H9 (cell line): ENCODE measurements at regions not wholly inside any gene's neighbourhood (a gene's known extent, or its start where the extent isn't known, plus 50 kb on each side); places are given as distances from the start of the nearest gene placed in this dataset.

ENCODE experiments used
- DNase-seq: peaks from one replicate; pipeline ENCODE4 v3.0.0-alpha.2; 2017
- H2AFZ ChIP-seq: one replicate; pipeline ENCODE4 v1.6.1; 2013; ENCODE audit warnings: mild to moderate bottlenecking, low read length, control low read depth, moderate library complexity
- H2AK5ac ChIP-seq: 2 replicates; pipeline ENCODE4 v1.6.1; 2013; ENCODE audit warnings: low read length, control low read depth, mixed read lengths; ENCODE audit not compliant: insufficient read length
- H2BK120ac ChIP-seq: one replicate; pipeline ENCODE4 v1.6.1; 2013; ENCODE audit warnings: low read depth, mild to moderate bottlenecking, low read length, control low read depth, inconsistent platforms; ENCODE audit not compliant: poor library complexity, severe bottlenecking
- H2BK12ac ChIP-seq: 2 replicates; pipeline ENCODE4 v1.6.1; 2013; ENCODE audit warnings: low read length, control low read depth, mixed read lengths, low read depth; ENCODE audit not compliant: insufficient read length
- H2BK15ac ChIP-seq: 2 replicates; pipeline ENCODE4 v1.6.1; 2013; ENCODE audit warnings: low read depth, low read length, control low read depth
- H2BK20ac ChIP-seq: one replicate; pipeline ENCODE4 v1.6.1; 2013; ENCODE audit warnings: low read depth, mild to moderate bottlenecking, low read length, control low read depth, inconsistent platforms; ENCODE audit not compliant: poor library complexity, severe bottlenecking
- H2BK5ac ChIP-seq: 2 replicates; pipeline ENCODE4 v1.6.1; 2013; ENCODE audit warnings: low read length, control low read depth, mixed read lengths; ENCODE audit not compliant: insufficient read length
- H3K14ac ChIP-seq: 2 replicates; pipeline ENCODE4 v1.6.1; 2013; ENCODE audit warnings: low read length, control low read depth; ENCODE audit not compliant: insufficient read depth
- H3K18ac ChIP-seq: 2 replicates; pipeline ENCODE4 v1.6.1; 2013; ENCODE audit warnings: low read depth, mild to moderate bottlenecking, mixed read lengths, low read length, control low read depth; ENCODE audit not compliant: insufficient read length
- H3K23ac ChIP-seq: 2 replicates; pipeline ENCODE4 v1.6.1; 2013; ENCODE audit warnings: low read length, control low read depth, mixed read lengths, low read depth; ENCODE audit not compliant: insufficient read length
- H3K23me2 ChIP-seq: 2 replicates; pipeline ENCODE4 v1.6.1; 2013; ENCODE audit warnings: low read depth, mild to moderate bottlenecking, mixed read lengths, low read length, control low read depth; ENCODE audit not compliant: insufficient read length, poor library complexity, severe bottlenecking
- H3K27ac ChIP-seq: 2 replicates; pipeline ENCODE4 v1.5.1; 2013; ENCODE audit warnings: low read length, control low read depth, mixed read lengths, low read depth; ENCODE audit not compliant: insufficient read length
- H3K27me3 ChIP-seq: 2 replicates; pipeline ENCODE4 v1.6.1; 2013; ENCODE audit warnings: low read length, control low read depth, inconsistent platforms; ENCODE audit not compliant: insufficient read depth
- H3K4ac ChIP-seq: 2 replicates; pipeline ENCODE4 v1.6.1; 2013; ENCODE audit warnings: low read depth, mild to moderate bottlenecking, control low read depth, inconsistent platforms, low read length, moderate library complexity
- H3K4me1 ChIP-seq: 2 replicates; pipeline ENCODE4 v1.6.1; 2013; ENCODE audit warnings: low read length, control low read depth, inconsistent platforms; ENCODE audit not compliant: insufficient read depth
- H3K4me2 ChIP-seq: 2 replicates; pipeline ENCODE4 v1.6.1; 2013; ENCODE audit warnings: low read length, control low read depth, mixed read lengths; ENCODE audit not compliant: insufficient read length, insufficient read depth
- H3K56ac ChIP-seq: 2 replicates; pipeline ENCODE4 v1.6.1; 2013; ENCODE audit warnings: low read depth, mild to moderate bottlenecking, mixed read lengths, low read length, control low read depth; ENCODE audit not compliant: insufficient read length
- H3K79me1 ChIP-seq: 2 replicates; pipeline ENCODE4 v1.6.1; 2013; ENCODE audit warnings: low read depth, mild to moderate bottlenecking, moderate library complexity, low read length, control low read depth, inconsistent platforms; ENCODE audit not compliant: insufficient read depth, poor library complexity, severe bottlenecking
- H3K79me2 ChIP-seq: 2 replicates; pipeline ENCODE4 v1.6.1; 2013; ENCODE audit warnings: low read length, control low read depth, inconsistent platforms; ENCODE audit not compliant: insufficient read depth
- H3K9ac ChIP-seq: 2 replicates; pipeline ENCODE4 v1.6.1; 2013; ENCODE audit warnings: low read length, control low read depth, mixed read lengths; ENCODE audit not compliant: insufficient read length; ENCODE audit errors: extremely low read depth
- H3K9me3 ChIP-seq: one replicate; pipeline ENCODE4 v1.6.1; 2013; ENCODE audit warnings: low read depth, low read length, inconsistent platforms; ENCODE audit not compliant: control insufficient read depth
- H3T11ph ChIP-seq: one replicate; pipeline ENCODE4 v1.6.1; 2013; ENCODE audit warnings: mild to moderate bottlenecking, low read length, control low read depth, inconsistent platforms
- H4K20me1 ChIP-seq: one replicate; pipeline ENCODE4 v1.6.1; 2013; ENCODE audit not compliant: control insufficient read depth, insufficient read length, insufficient read depth
- H4K5ac ChIP-seq: 2 replicates; pipeline ENCODE4 v1.6.1; 2013; ENCODE audit warnings: low read depth, mild to moderate bottlenecking, mixed read lengths, low read length, control low read depth; ENCODE audit not compliant: insufficient read length
- H4K8ac ChIP-seq: replicated peaks from 2 replicates; pipeline ENCODE4 v1.6.1; 2013; ENCODE audit warnings: low read length, control low read depth, mixed read lengths, low read depth; ENCODE audit not compliant: insufficient read length
- H4K91ac ChIP-seq: 2 replicates; pipeline ENCODE4 v1.6.1; 2013; ENCODE audit warnings: low read depth, mild to moderate bottlenecking, moderate library complexity, mixed read lengths, low read length, control low read depth; ENCODE audit not compliant: insufficient read length
- H3K27ac Mint-ChIP-seq, 3 experiments: 2 replicates in 2 of 3; 3 replicates in 1 of 3; pipeline ENCODE4 v1.8.0; 2020 to 2021; ENCODE audit warnings: mixed read lengths in 3 of 3, mild to moderate bottlenecking in 1 of 3, moderate library complexity in 1 of 3
- H3K27me3 Mint-ChIP-seq: 2 replicates; pipeline ENCODE4 v1.8.0; 2021; ENCODE audit warnings: low read depth, mild to moderate bottlenecking, moderate library complexity, mixed read lengths
- H3K36me3 Mint-ChIP-seq, 3 experiments: 2 replicates in 2 of 3; 3 replicates in 1 of 3; pipeline ENCODE4 v1.8.0; 2020 to 2021; ENCODE audit warnings: low read depth in 3 of 3, mixed read lengths in 3 of 3; ENCODE audit not compliant: insufficient read depth in 1 of 3
- H3K4me1 Mint-ChIP-seq, 2 experiments: 2 replicates each; pipeline ENCODE4 v1.8.0; 2020; ENCODE audit warnings: mixed read lengths in 2 of 2
- H3K4me3 Mint-ChIP-seq, 2 experiments: 2 replicates in 1 of 2; 3 replicates in 1 of 2; pipeline ENCODE4 v1.8.0; 2020 to 2021; ENCODE audit warnings: mild to moderate bottlenecking in 2 of 2, mixed read lengths in 2 of 2, moderate library complexity in 1 of 2
- H3K9me3 Mint-ChIP-seq, 2 experiments: 2 replicates in 1 of 2; 3 replicates in 1 of 2; pipeline ENCODE4 v1.8.0; 2020; ENCODE audit warnings: mild to moderate bottlenecking in 2 of 2, mixed read lengths in 2 of 2, moderate library complexity in 1 of 2
- CTCF ChIP-seq: fragments of 200-600 bp; sonication (generic); conservative IDR thresholded peaks from 3 replicates; pipeline ENCODE4 v1.8.0; 2021; ENCODE audit warnings: antibody characterized with exemption, mild to moderate bottlenecking
- WGBS: extraction: QIAGEN DNeasy Blood & Tissue Kit; methylation state at CpG from one replicate; pipeline ENCODE4 v1.1.7; 2013; ENCODE audit warnings: missing lambda C conversion rate, low lambda C conversion rate, mixed read lengths; ENCODE audit not compliant: insufficient read length; ENCODE audit errors: extremely low coverage; 5-methylcytosine and 5-hydroxymethylcytosine counted together

GRCh38 chr9:129525656-129526196, 95.2 kb downstream of the C9orf50 start:
- DNase-seq = no peak
- no peak for TF ChIP-seq CTCF
- Histone ChIP-seq H2BK20ac (no peak overlapping the region), H3K27me3 (no peaks in the 10 kb centered on the region), H3K4me2 (no peak overlapping the region), H3K14ac (no peak overlapping the region), H2BK15ac (no peak overlapping the region), H4K91ac (no peak overlapping the region), H3K4me1 (peaks cover 7% of the 10 kb centered on the region; the same call in 1 of the 2 replicates), H3K4ac (no peak overlapping the region), H4K5ac (no peak overlapping the region), H4K8ac (no peak overlapping the region), H3K23me2 (no peaks in the 10 kb centered on the region), H3K18ac (no peak overlapping the region), H3K27ac (no peak overlapping the region), H3K79me2 (no peaks in the 10 kb centered on the region), H4K20me1 (no peaks in the 10 kb centered on the region), H3K23ac (no peak overlapping the region), H2AFZ (no peak overlapping the region), H3K79me1 (no peaks in the 10 kb centered on the region), H2AK5ac (no peak overlapping the region), H3K9ac (no peak overlapping the region), H2BK120ac (no peak overlapping the region), H2BK12ac (no peak overlapping the region), H2BK5ac (no peak overlapping the region), H3K9me3 (no peaks in the 10 kb centered on the region), H3T11ph (no peak overlapping the region), H3K56ac (no peak overlapping the region)
- Mint-ChIP-seq H3K27ac (peak overlapping the region in 1 of 3 experiments; percentile 12; a peak in 1 of 7 replicates), H3K27me3 (no peaks in the 10 kb centered on the region; the same call in 1 of the 2 replicates), H3K9me3 (peaks cover 6 to 16% of the 10 kb centered on the region in 2 experiments), H3K36me3 (peaks cover 0 to 14% (median 2%) of the 10 kb centered on the region in 3 experiments; a peak in 3 of 7 replicates), H3K4me1 (peaks cover 21 to 26% of the 10 kb centered on the region in 2 experiments), H3K4me3 (no peak overlapping the region; a peak in 1 of 5 replicates)
- WGBS = no CpG with 5 or more reads among the region's 3 CpGs
